T-cell (primary cell): ENCODE measurements at regions not wholly inside any gene's neighbourhood (a gene's known extent, or its start where the extent isn't known, plus 50 kb on each side); places are given as distances from the start of the nearest gene placed in this dataset.

Source experiments
- ATAC-seq, 4 experiments: fragments of 200-7000 bp in 3 of 4; fragments of 150-1000 bp in 1 of 4; cut with Tn5 transposase; replicated peaks in 1 of 4; 1 replicate in 3 of 4; 2 replicates in 1 of 4; pipeline ENCODE4 v1.10.0; 2021; ENCODE audit warnings: moderate library complexity in 3 of 4, mild to moderate bottlenecking in 2 of 4, moderate number of reproducible peaks in 1 of 4
- CTCF ChIA-PET, 2 donors: fragments of 300-600 bp; sonication (Branson Sonifier 250); formaldehyde crosslinking; loops; one replicate each; lab custom pipeline; 2022; ENCODE audit warnings: antibody characterized with exemption in 2 of 2; lab: Charles Lee
- POLR2A ChIA-PET, 2 donors: fragments of 300-600 bp; sonication (Branson Sonifier 250); formaldehyde crosslinking; loops; one replicate each; lab custom pipeline; 2022; ENCODE audit warnings: antibody characterized with exemption in 2 of 2; lab: Charles Lee
- DNase-seq, 35 experiments: peaks; one replicate each; pipeline versions ENCODE4 v3.0.0 to v3.0.0-alpha.2; 2013 to 2023
- H3K27ac ChIP-seq: one replicate; pipeline ENCODE4 v1.5.1; 2013; ENCODE audit warnings: low read length
- H3K27me3 ChIP-seq, 2 experiments: replicated peaks in 1 of 2; 1 replicate in 1 of 2; 2 replicates in 1 of 2; pipeline versions ENCODE4 v1.6.1 to v1.7.0; 2013; ENCODE audit warnings: low read length in 1 of 2, mixed read lengths in 1 of 2; ENCODE audit not compliant: control insufficient read depth in 2 of 2, insufficient read depth in 2 of 2; ENCODE audit errors: extremely low read depth in 1 of 2
- H3K36me3 ChIP-seq, 2 donors: 1 replicate in 1 of 2; 2 replicates in 1 of 2; pipeline versions ENCODE4 v1.6.1 to v1.7.0; 2013; ENCODE audit warnings: low read length in 1 of 2; ENCODE audit not compliant: control insufficient read depth in 2 of 2, insufficient read depth in 1 of 2; ENCODE audit errors: extremely low read depth in 1 of 2
- H3K4me1 ChIP-seq, 2 experiments: 1 replicate in 1 of 2; 2 replicates in 1 of 2; pipeline versions ENCODE4 v1.6.1 to v1.7.0; 2013; ENCODE audit warnings: low read length in 2 of 2, mixed read lengths in 1 of 2; ENCODE audit not compliant: insufficient read depth in 2 of 2, control insufficient read depth in 1 of 2; ENCODE audit errors: extremely low read depth in 1 of 2
- H3K4me3 ChIP-seq, 2 donors: 1 replicate in 1 of 2; 2 replicates in 1 of 2; pipeline versions ENCODE4 v1.5.1 to v1.7.0; 2013; ENCODE audit warnings: mild to moderate bottlenecking in 2 of 2, low read length in 1 of 2, moderate library complexity in 1 of 2; ENCODE audit not compliant: control insufficient read depth in 1 of 2; ENCODE audit errors: extremely low read depth in 1 of 2
- H3K9me3 ChIP-seq: 2 replicates; pipeline ENCODE4 v1.7.0; 2013
- H3K27ac Mint-ChIP-seq, 2 donors: one replicate each; pipeline ENCODE4 v1.8.0; 2020 to 2021; ENCODE audit warnings: mild to moderate bottlenecking in 2 of 2, mixed read lengths in 2 of 2
- H3K27me3 Mint-ChIP-seq, 2 donors: one replicate each; pipeline ENCODE4 v1.8.0; 2021 to 2022; ENCODE audit warnings: mixed read lengths in 2 of 2
- H3K36me3 Mint-ChIP-seq: one replicate; pipeline ENCODE4 v1.8.0; 2021; ENCODE audit warnings: mixed read lengths
- H3K4me1 Mint-ChIP-seq, 3 donors: one replicate each; pipeline ENCODE4 v1.8.0; 2020 to 2022; ENCODE audit warnings: mixed read lengths in 3 of 3, mild to moderate bottlenecking in 1 of 3
- H3K4me3 Mint-ChIP-seq, 3 donors: one replicate each; pipeline ENCODE4 v1.8.0; 2020 to 2022; ENCODE audit warnings: mild to moderate bottlenecking in 3 of 3, mixed read lengths in 3 of 3, moderate library complexity in 3 of 3
- H3K9me3 Mint-ChIP-seq, 3 donors: one replicate each; pipeline ENCODE4 v1.8.0; 2020 to 2022; ENCODE audit warnings: mixed read lengths in 3 of 3
- WGBS: methylation state at CpG from one replicate; pipeline ENCODE4 v1.1.5; 2013; ENCODE audit warnings: missing lambda C conversion rate; ENCODE audit not compliant: insufficient coverage; 5-methylcytosine and 5-hydroxymethylcytosine counted together

DNA sequence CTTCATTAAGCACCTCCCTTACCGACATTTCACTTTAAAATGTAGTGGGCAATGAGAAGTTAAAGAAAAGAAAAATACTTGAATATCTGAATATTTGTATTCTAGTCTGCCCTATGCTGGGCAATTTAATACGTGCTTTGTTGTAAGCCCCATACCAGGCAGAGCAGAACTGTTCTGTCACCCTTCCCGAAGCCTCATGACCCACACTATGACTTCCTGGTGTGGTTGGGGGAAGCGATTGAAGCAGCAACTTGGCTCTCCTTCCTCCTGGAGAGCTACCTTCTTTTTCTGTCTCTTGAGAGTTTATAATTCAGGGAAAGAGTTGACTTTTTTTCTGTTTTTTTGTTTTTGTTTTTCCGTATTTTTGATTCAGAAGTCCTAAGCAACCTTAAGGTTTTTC is 243.7 kb downstream of the INHBA start:
- no peak for ATAC-seq

DNA sequence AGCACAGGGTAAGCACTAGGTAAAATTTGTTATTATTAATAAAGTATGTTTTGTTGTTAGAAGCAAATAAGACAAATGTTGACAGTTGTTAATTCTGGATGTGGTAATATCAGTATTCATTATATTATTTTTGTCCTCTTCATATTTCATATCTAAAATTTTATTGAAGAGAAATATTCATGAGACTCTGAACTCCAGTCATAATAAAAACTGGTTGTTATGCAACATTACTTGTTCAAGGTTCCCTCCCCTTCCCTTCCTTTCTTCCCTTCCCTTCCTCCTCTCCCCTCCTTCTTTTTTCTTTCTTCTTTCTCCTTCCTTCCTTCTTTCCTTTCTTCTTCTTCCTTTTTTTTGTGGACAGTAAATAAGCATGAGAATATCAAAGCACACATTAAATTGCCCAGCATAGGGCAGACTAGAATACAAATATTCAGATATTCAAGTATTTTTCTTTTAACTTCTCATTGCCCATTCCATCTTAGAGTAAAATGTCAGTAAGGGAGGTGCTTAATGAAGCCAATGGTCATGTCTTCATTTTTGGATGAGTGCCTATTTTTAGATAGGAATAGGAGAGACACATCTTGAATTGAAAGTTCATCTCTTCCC is 245.0 kb downstream of the INHBA start:
- DNase-seq (no peak), ATAC-seq (no peak)
- Mint-ChIP-seq H3K9me3 (peaks cover 15 to 24% (median 22%) of the 10 kb centered on the region in 3 donors), H3K36me3 (no peaks in the 10 kb centered on the region), H3K27me3 (no peaks in the 10 kb centered on the region), H3K27ac (no peak overlapping the region), H3K4me1 (no peaks in the 10 kb centered on the region), H3K4me3 (no peak overlapping the region)
- Histone ChIP-seq H3K4me3 (no peak overlapping the region), H3K27me3 (peaks cover 0 to 3% of the 10 kb centered on the region in 2 experiments), H3K4me1 (no peaks in the 10 kb centered on the region), H3K9me3 (no peaks in the 10 kb centered on the region), H3K36me3 (no peaks in the 10 kb centered on the region), H3K27ac (no peak overlapping the region)
- CTCF ChIA-PET: no interaction called here
- POLR2A ChIA-PET: no interaction called here

More for the DNA sequence above, 243.7 kb downstream of the INHBA start:
- no peaks in the 10 kb centered on the region for H3K9me3 ChIP-seq
- no peak overlapping the region for H3K27ac ChIP-seq
- H3K36me3 ChIP-seq: no peaks in the 10 kb centered on the region
- H3K27me3 ChIP-seq: peaks cover 0 to 3% of the 10 kb centered on the region in 2 experiments
- H3K27me3 Mint-ChIP-seq: no peaks in the 10 kb centered on the region
- H3K4me1 ChIP-seq: no peaks in the 10 kb centered on the region
- H3K27ac Mint-ChIP-seq: no peak overlapping the region
- no peak overlapping the region for H3K4me3 Mint-ChIP-seq
- no peak for DNase-seq
- peaks cover 15 to 25% (median 23%) of the 10 kb centered on the region in 3 donors for H3K9me3 Mint-ChIP-seq
- H3K36me3 Mint-ChIP-seq: no peaks in the 10 kb centered on the region
- POLR2A ChIA-PET: interaction anchor here in 1 of 2 donors (0.6 kb wide), 1 partner anchor 1121 kb away, joined by 3 read pairs; no protein-coding TSS in a partner anchor
- CTCF ChIA-PET: no interaction called here
- no peak overlapping the region for H3K4me3 ChIP-seq
- no peaks in the 10 kb centered on the region for H3K4me1 Mint-ChIP-seq
- WGBS: 67% methylated on average over 1 of the region's 5 CpGs

DNA sequence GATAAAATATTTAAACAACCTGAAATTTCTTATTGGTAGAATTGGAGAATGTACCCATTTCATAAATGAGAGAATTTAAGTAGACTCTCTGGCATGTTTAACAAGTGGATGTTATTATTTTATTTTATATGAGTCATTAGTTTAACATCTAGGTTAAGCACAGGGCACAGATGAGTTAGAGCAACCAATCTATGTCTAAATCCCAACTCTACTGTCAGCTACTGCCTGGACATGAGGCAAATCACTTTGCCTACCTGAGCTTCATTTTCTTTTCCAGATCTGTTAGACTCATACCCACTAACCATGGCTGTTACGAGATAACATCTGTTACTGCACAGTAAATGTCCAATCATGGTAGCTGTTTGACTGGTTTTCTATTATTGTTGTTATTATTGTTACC is 251.1 kb downstream of the INHBA start:
- no peak overlapping the region for H3K4me3 ChIP-seq
- no peaks in the 10 kb centered on the region for H3K36me3 Mint-ChIP-seq
- H3K27me3 ChIP-seq: no peaks in the 10 kb centered on the region
- H3K9me3 ChIP-seq: no peaks in the 10 kb centered on the region
- H3K4me1 Mint-ChIP-seq: no peaks in the 10 kb centered on the region
- no peaks in the 10 kb centered on the region for H3K27me3 Mint-ChIP-seq
- H3K27ac ChIP-seq: no peak overlapping the region
- H3K4me1 ChIP-seq: no peaks in the 10 kb centered on the region
- ATAC-seq (no peak), DNase-seq (no peak)
- no CpG with 5 or more reads among the region's 1 CpG for WGBS
- ChIA-PET POLR2A (no interaction called here), CTCF (no interaction called here)
- no peak overlapping the region for H3K27ac Mint-ChIP-seq
- H3K36me3 ChIP-seq: no peaks in the 10 kb centered on the region
- H3K9me3 Mint-ChIP-seq: peaks cover 7 to 13% (median 13%) of the 10 kb centered on the region in 3 donors
- no peak overlapping the region for H3K4me3 Mint-ChIP-seq

DNA sequence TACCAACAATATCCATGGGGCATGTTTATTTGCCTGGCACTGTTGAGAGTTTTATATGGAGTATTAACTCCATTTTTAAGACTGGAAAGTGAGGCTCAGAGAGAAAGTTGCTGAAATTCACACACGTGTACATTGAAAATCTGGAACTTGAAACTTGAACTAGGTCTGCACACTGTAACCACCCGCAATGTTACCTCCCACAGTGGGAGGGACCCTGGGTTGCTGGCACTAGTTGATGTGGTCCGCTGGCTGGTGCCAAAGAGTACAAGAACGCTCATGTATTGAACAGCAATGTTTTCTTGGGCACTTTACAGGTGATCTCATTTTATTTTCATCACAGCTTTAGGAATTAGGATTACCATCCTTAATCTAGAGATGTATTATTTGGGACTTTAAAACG is 253.2 kb downstream of the INHBA start:
- peaks cover 3 to 13% (median 8%) of the 10 kb centered on the region in 3 donors for H3K9me3 Mint-ChIP-seq
- H3K27ac Mint-ChIP-seq: no peak overlapping the region
- no peak overlapping the region for H3K27ac ChIP-seq
- no peaks in the 10 kb centered on the region for H3K4me1 ChIP-seq
- DNase-seq: no peak
- POLR2A ChIA-PET: no interaction called here
- no peaks in the 10 kb centered on the region for H3K9me3 ChIP-seq
- WGBS: 96% methylated on average over 2 of the region's 5 CpGs
- no peak for ATAC-seq
- H3K36me3 ChIP-seq: no peaks in the 10 kb centered on the region
- H3K4me3 ChIP-seq: no peak overlapping the region
- no peaks in the 10 kb centered on the region for H3K4me1 Mint-ChIP-seq
- H3K27me3 ChIP-seq: no peaks in the 10 kb centered on the region
- no peaks in the 10 kb centered on the region for H3K27me3 Mint-ChIP-seq
- CTCF ChIA-PET: no interaction called here
- no peak overlapping the region for H3K4me3 Mint-ChIP-seq
- no peaks in the 10 kb centered on the region for H3K36me3 Mint-ChIP-seq

DNA sequence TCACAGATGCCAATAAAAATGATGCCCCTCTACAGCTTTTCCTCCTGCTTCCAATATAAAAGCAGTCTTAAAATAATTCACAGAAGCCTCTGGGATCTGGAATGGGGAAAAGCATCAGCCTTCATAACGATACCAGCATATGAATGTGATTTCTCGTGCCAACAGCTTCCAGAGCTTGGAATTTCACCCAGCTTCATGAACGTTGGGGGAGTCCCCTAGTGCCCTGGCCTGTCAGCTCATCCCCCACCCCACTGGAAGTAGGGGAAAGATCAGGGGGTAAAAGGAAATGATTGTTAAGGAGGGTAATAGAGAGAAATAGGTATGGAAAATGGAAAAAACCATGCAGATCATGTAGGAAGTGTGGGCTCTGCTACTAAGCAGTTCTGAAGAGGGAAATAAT is 253.6 kb downstream of the INHBA start:
- WGBS: no CpG with 5 or more reads among the region's 3 CpGs
- H3K27ac Mint-ChIP-seq: no peak overlapping the region
- DNase-seq (no peak), ATAC-seq (no peak)
- Histone ChIP-seq H3K36me3 (no peaks in the 10 kb centered on the region), H3K27me3 (no peaks in the 10 kb centered on the region), H3K9me3 (no peaks in the 10 kb centered on the region), H3K4me1 (no peaks in the 10 kb centered on the region), H3K27ac (no peak overlapping the region), H3K4me3 (no peak overlapping the region)
- POLR2A ChIA-PET: no interaction called here
- H3K27me3 Mint-ChIP-seq: no peaks in the 10 kb centered on the region
- H3K36me3 Mint-ChIP-seq: no peaks in the 10 kb centered on the region
- peaks cover 3 to 13% (median 8%) of the 10 kb centered on the region in 3 donors for H3K9me3 Mint-ChIP-seq
- H3K4me1 Mint-ChIP-seq: no peaks in the 10 kb centered on the region
- CTCF ChIA-PET: no interaction called here
- H3K4me3 Mint-ChIP-seq: no peak overlapping the region

DNA sequence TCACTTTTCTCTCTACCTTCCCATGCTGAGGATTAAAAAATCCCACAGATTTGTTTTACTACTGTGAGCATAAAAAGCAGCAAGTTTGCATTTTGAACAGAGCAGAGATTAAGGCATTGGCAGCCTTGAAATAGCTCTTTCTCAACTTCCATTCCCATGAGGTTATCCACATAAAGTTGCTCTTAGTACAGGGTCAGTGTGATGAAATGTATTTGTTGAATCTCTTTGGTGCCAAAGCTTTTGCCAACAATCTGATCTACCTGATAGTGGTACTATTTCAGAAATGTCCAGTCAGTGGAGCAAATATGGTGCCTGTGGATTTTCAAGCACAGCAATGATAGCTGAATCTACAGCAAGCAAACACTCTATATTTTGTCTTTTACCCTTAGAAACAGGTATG is 254.8 kb downstream of the INHBA start:
- H3K27me3 Mint-ChIP-seq: no peaks in the 10 kb centered on the region
- CTCF ChIA-PET: no interaction called here
- no peaks in the 10 kb centered on the region for H3K4me1 ChIP-seq
- H3K36me3 ChIP-seq: no peaks in the 10 kb centered on the region
- ATAC-seq (no peak), DNase-seq (no peak)
- H3K4me1 Mint-ChIP-seq: no peaks in the 10 kb centered on the region
- H3K27me3 ChIP-seq: no peaks in the 10 kb centered on the region
- H3K27ac Mint-ChIP-seq: no peak overlapping the region
- no peak overlapping the region for H3K27ac ChIP-seq
- no peak overlapping the region for H3K4me3 Mint-ChIP-seq
- POLR2A ChIA-PET: no interaction called here
- peaks cover 3 to 9% (median 7%) of the 10 kb centered on the region in 3 donors for H3K9me3 Mint-ChIP-seq
- no peaks in the 10 kb centered on the region for H3K9me3 ChIP-seq
- H3K36me3 Mint-ChIP-seq: no peaks in the 10 kb centered on the region
- no peak overlapping the region for H3K4me3 ChIP-seq
